ENCODE measurements at regions not wholly inside any gene's neighbourhood (a gene's known extent, or its start where the extent isn't known, plus 50 kb on each side); places are given as distances from the start of the nearest gene placed in this dataset.

GRCh38 chr1:239696317-239696716 is 309.9 kb downstream of the CHRM3 start:
- WGBS (ENCODE audit: extremely low coverage, insufficient coverage, insufficient read length) = no CpG with 5 or more reads among the region's 2 CpGs
- no peak overlapping the region for H2AK5ac ChIP-seq (ENCODE audit: low read length)
- H3K9me3 ChIP-seq (ENCODE audit: insufficient read depth, low read depth, low read length) = no peaks in the 10 kb centered on the region

GRCh38 chr1:239700667-239701066 is 314.3 kb downstream of the CHRM3 start:
- no CpG with 5 or more reads among the region's 6 CpGs for WGBS (ENCODE audit: extremely low coverage, insufficient coverage, insufficient read length)
- H3K4me3 ChIP-seq (ENCODE audit: low read depth, low read length) = no peak overlapping the region

More at GRCh38 chr1:239696317-239696716, 309.9 kb downstream of the CHRM3 start:
- no peak overlapping the region for H3K4me3 ChIP-seq (ENCODE audit: low read depth, low read length)
- H3K27ac ChIP-seq (ENCODE audit: low read depth, low read length) = no peak overlapping the region
- no peak overlapping the region for H2BK5ac ChIP-seq (ENCODE audit: low read depth, low read length, poor library complexity)
- no peaks in the 10 kb centered on the region for H3K79me2 ChIP-seq (ENCODE audit: control insufficient read depth, insufficient read depth, low read length, poor library complexity)
- H3K36me3 ChIP-seq (ENCODE audit: control insufficient read depth in 1 of 2, insufficient read depth in 2 of 2, low read length in 2 of 2) = no peaks in the 10 kb centered on the region
- H3K4ac ChIP-seq (ENCODE audit: low read depth, low read length) = no peak overlapping the region
- no peak overlapping the region for H2AFZ ChIP-seq (ENCODE audit: insufficient read depth, low read length, poor library complexity)
- H4K8ac ChIP-seq (ENCODE audit: low read depth, low read length) = no peak overlapping the region
- no peak overlapping the region for H2BK120ac ChIP-seq (ENCODE audit: insufficient read depth, low read length, poor library complexity)
- no peak overlapping the region for H3K14ac ChIP-seq (ENCODE audit: low read length)
- no peaks in the 10 kb centered on the region for H3K27me3 ChIP-seq (ENCODE audit: insufficient read depth, low read length)
- no peak overlapping the region for H4K12ac ChIP-seq (ENCODE audit: low read depth, low read length)
- H4K91ac ChIP-seq (ENCODE audit: low read depth, low read length) = no peak overlapping the region
- no peak overlapping the region for H3K23ac ChIP-seq (ENCODE audit: low read length)
- H3K9ac ChIP-seq (ENCODE audit: low read length) = no peak overlapping the region
- DNase-seq = no peak
- H3K18ac ChIP-seq (ENCODE audit: low read length) = no peak overlapping the region
- no peak overlapping the region for H2BK12ac ChIP-seq (ENCODE audit: low read length)
- no peak overlapping the region for H3K4me2 ChIP-seq (ENCODE audit: low read length)
- H3K4me1 ChIP-seq (ENCODE audit: control insufficient read depth in 1 of 2, insufficient read depth in 2 of 2, low read length in 2 of 2) = no peaks in the 10 kb centered on the region
- no peaks in the 10 kb centered on the region for H3K79me1 ChIP-seq (ENCODE audit: low read length)

GRCh38 chr1:239703075-239703474 is 316.7 kb downstream of the CHRM3 start:
- H4K91ac ChIP-seq (ENCODE audit: low read depth, low read length) = no peak overlapping the region
- no peak overlapping the region for H2BK120ac ChIP-seq (ENCODE audit: insufficient read depth, low read length, poor library complexity)
- no peaks in the 10 kb centered on the region for H3K79me2 ChIP-seq (ENCODE audit: control insufficient read depth, insufficient read depth, low read length, poor library complexity)
- no peak for DNase-seq
- no peak overlapping the region for H4K8ac ChIP-seq (ENCODE audit: low read depth, low read length)
- H2AFZ ChIP-seq (ENCODE audit: insufficient read depth, low read length, poor library complexity) = no peak overlapping the region
- H3K14ac ChIP-seq (ENCODE audit: low read length) = no peak overlapping the region
- H4K12ac ChIP-seq (ENCODE audit: low read depth, low read length) = no peak overlapping the region
- no peaks in the 10 kb centered on the region for H3K27me3 ChIP-seq (ENCODE audit: insufficient read depth, low read length)
- H3K4me1 ChIP-seq (ENCODE audit: control insufficient read depth in 1 of 2, insufficient read depth in 2 of 2, low read length in 2 of 2) = no peaks in the 10 kb centered on the region
- H3K23ac ChIP-seq (ENCODE audit: low read length) = no peak overlapping the region
- no peaks in the 10 kb centered on the region for H3K79me1 ChIP-seq (ENCODE audit: low read length)
- H2BK12ac ChIP-seq (ENCODE audit: low read length) = no peak overlapping the region
- peaks cover 3% of the 10 kb centered on the region for H3K9me3 ChIP-seq (ENCODE audit: insufficient read depth, low read depth, low read length)
- WGBS (ENCODE audit: extremely low coverage, insufficient coverage, insufficient read length) = no CpG with 5 or more reads among the region's 2 CpGs
- no peak overlapping the region for H3K27ac ChIP-seq (ENCODE audit: low read depth, low read length)
- no peak overlapping the region for H3K18ac ChIP-seq (ENCODE audit: low read length)
- H3K4ac ChIP-seq (ENCODE audit: low read depth, low read length) = no peak overlapping the region
- H2BK5ac ChIP-seq (ENCODE audit: low read depth, low read length, poor library complexity) = no peak overlapping the region
- no peaks in the 10 kb centered on the region for H3K36me3 ChIP-seq (ENCODE audit: control insufficient read depth in 1 of 2, insufficient read depth in 2 of 2, low read length in 2 of 2)
- H3K4me2 ChIP-seq (ENCODE audit: low read length) = no peak overlapping the region
- H3K9ac ChIP-seq (ENCODE audit: low read length) = no peak overlapping the region
- H2AK5ac ChIP-seq (ENCODE audit: low read length) = no peak overlapping the region
- H3K4me3 ChIP-seq (ENCODE audit: low read depth, low read length) = no peak overlapping the region

More at GRCh38 chr1:239700667-239701066, 314.3 kb downstream of the CHRM3 start:
- no peak for DNase-seq
- no peak overlapping the region for H3K14ac ChIP-seq (ENCODE audit: low read length)
- H3K36me3 ChIP-seq (ENCODE audit: control insufficient read depth in 1 of 2, insufficient read depth in 2 of 2, low read length in 2 of 2) = no peaks in the 10 kb centered on the region
- no peak overlapping the region for H4K8ac ChIP-seq (ENCODE audit: low read depth, low read length)
- no peak overlapping the region for H2BK5ac ChIP-seq (ENCODE audit: low read depth, low read length, poor library complexity)
- H2AFZ ChIP-seq (ENCODE audit: insufficient read depth, low read length, poor library complexity) = no peak overlapping the region
- H3K4me2 ChIP-seq (ENCODE audit: low read length) = no peak overlapping the region
- no peak overlapping the region for H4K12ac ChIP-seq (ENCODE audit: low read depth, low read length)
- H3K27me3 ChIP-seq (ENCODE audit: insufficient read depth, low read length) = no peaks in the 10 kb centered on the region
- H3K9ac ChIP-seq (ENCODE audit: low read length) = no peak overlapping the region
- H3K27ac ChIP-seq (ENCODE audit: low read depth, low read length) = no peak overlapping the region
- H3K4ac ChIP-seq (ENCODE audit: low read depth, low read length) = no peak overlapping the region
- no peak overlapping the region for H3K18ac ChIP-seq (ENCODE audit: low read length)
- H3K79me1 ChIP-seq (ENCODE audit: low read length) = no peaks in the 10 kb centered on the region
- no peak overlapping the region for H2BK12ac ChIP-seq (ENCODE audit: low read length)
- H4K91ac ChIP-seq (ENCODE audit: low read depth, low read length) = no peak overlapping the region
- H3K23ac ChIP-seq (ENCODE audit: low read length) = no peak overlapping the region
- no peaks in the 10 kb centered on the region for H3K9me3 ChIP-seq (ENCODE audit: insufficient read depth, low read depth, low read length)
- H2BK120ac ChIP-seq (ENCODE audit: insufficient read depth, low read length, poor library complexity) = no peak overlapping the region
- H2AK5ac ChIP-seq (ENCODE audit: low read length) = no peak overlapping the region
- no peaks in the 10 kb centered on the region for H3K4me1 ChIP-seq (ENCODE audit: control insufficient read depth in 1 of 2, insufficient read depth in 2 of 2, low read length in 2 of 2)
- no peaks in the 10 kb centered on the region for H3K79me2 ChIP-seq (ENCODE audit: control insufficient read depth, insufficient read depth, low read length, poor library complexity)

- no peak overlapping the region for H2AFZ ChIP-seq (ENCODE audit: insufficient read depth, low read length, poor library complexity)
- H2BK5ac ChIP-seq (ENCODE audit: low read depth, low read length, poor library complexity) = no peak overlapping the region
- no peak overlapping the region for H4K12ac ChIP-seq (ENCODE audit: low read depth, low read length)
- H3K9me3 ChIP-seq (ENCODE audit: insufficient read depth, low read depth, low read length) = peaks cover 3% of the 10 kb centered on the region
- no peak overlapping the region for H3K27ac ChIP-seq (ENCODE audit: low read depth, low read length)
- H3K14ac ChIP-seq (ENCODE audit: low read length) = no peak overlapping the region
- H3K4ac ChIP-seq (ENCODE audit: low read depth, low read length) = no peak overlapping the region
- no peak overlapping the region for H2BK120ac ChIP-seq (ENCODE audit: insufficient read depth, low read length, poor library complexity)
- H2AK5ac ChIP-seq (ENCODE audit: low read length) = no peak overlapping the region
- no peak overlapping the region for H4K8ac ChIP-seq (ENCODE audit: low read depth, low read length)
- H3K27me3 ChIP-seq (ENCODE audit: insufficient read depth, low read length) = no peaks in the 10 kb centered on the region
- no peak overlapping the region for H3K9ac ChIP-seq (ENCODE audit: low read length)
- no CpG with 5 or more reads among the region's 5 CpGs for WGBS (ENCODE audit: extremely low coverage, insufficient coverage, insufficient read length)
- H4K91ac ChIP-seq (ENCODE audit: low read depth, low read length) = no peak overlapping the region
- H3K36me3 ChIP-seq (ENCODE audit: control insufficient read depth in 1 of 2, insufficient read depth in 2 of 2, low read length in 2 of 2) = no peaks in the 10 kb centered on the region
- H3K18ac ChIP-seq (ENCODE audit: low read length) = no peak overlapping the region
- no peaks in the 10 kb centered on the region for H3K79me2 ChIP-seq (ENCODE audit: control insufficient read depth, insufficient read depth, low read length, poor library complexity)
- H3K4me2 ChIP-seq (ENCODE audit: low read length) = no peak overlapping the region
- H2BK12ac ChIP-seq (ENCODE audit: low read length) = no peak overlapping the region
- H3K4me1 ChIP-seq (ENCODE audit: control insufficient read depth in 1 of 2, insufficient read depth in 2 of 2, low read length in 2 of 2) = no peaks in the 10 kb centered on the region
- peak overlapping the region; percentile 51 for H3K23ac ChIP-seq (ENCODE audit: low read length)
- DNase-seq = no peak
- peak overlapping the region; percentile 33 for H3K4me3 ChIP-seq (ENCODE audit: low read depth, low read length)
- H3K79me1 ChIP-seq (ENCODE audit: low read length) = no peaks in the 10 kb centered on the region
Measured at GRCh38 chr1:239706245-239706892, 320.0 kb downstream of the CHRM3 start.

Data from trophoblast cell (in vitro differentiated cells and primary cell).